ENCODE measurements at regions not wholly inside any gene's neighbourhood (a gene's known extent, or its start where the extent isn't known, plus 50 kb on each side); places are given as distances from the start of the nearest gene placed in this dataset.

- no peaks in the 10 kb centered on the region for H4K20me1 ChIP-seq (replicated peaks; ENCODE audit: control insufficient read depth, extremely low read depth, insufficient read depth, low read length)
- H3K4me3 ChIP-seq (replicated peaks in 1 of 3; ENCODE audit: insufficient read depth in 1 of 3, low read depth in 1 of 3, low read length in 3 of 3) = no peak overlapping the region
- POLR2A ChIA-PET = no interaction called here
- no peaks in the 10 kb centered on the region for H3K27me3 ChIP-seq (ENCODE audit: control insufficient read depth in 2 of 2, insufficient read depth in 2 of 2, low read length in 2 of 2)
- H3K9me1 ChIP-seq (replicated peaks; ENCODE audit: control insufficient read depth, extremely low read depth, insufficient read depth, low read length) = no peaks in the 10 kb centered on the region
- H3K27ac ChIP-seq (ENCODE audit: insufficient read depth, low read depth, low read length) = no peak overlapping the region
- dilution Hi-C loops (cut with MboI; ENCODE audit: extremely low pct_ligation_motif_present, low sequenced_read_pairs) (no loop called here), intact Hi-C loops (cut with micrococcal nuclease) (no loop called here)
- no peak overlapping the region for H3K9ac ChIP-seq (replicated peaks; ENCODE audit: extremely low read depth, insufficient read depth, low read length)
- DNase-seq (ENCODE audit: low read depth, low spot score) (no peak), FAIRE-seq (no peak)
- no peak overlapping the region for H3K4me2 ChIP-seq (ENCODE audit: insufficient read depth, low read length)
- TF ChIP-seq FOS (IDR thresholded peaks at IDR 0.05; ENCODE audit: borderline replicate concordance, insufficient read depth, low read length) (no peak), POLR2A (IDR thresholded peaks at IDR 0.05; ENCODE audit: low read depth, low read length) (no peak), MYC (IDR thresholded peaks at IDR 0.05; ENCODE audit: low read depth, low read length) (no peak)
- H2AFZ ChIP-seq (ENCODE audit: low read depth, low read length) = no peak overlapping the region
- H3K79me2 ChIP-seq (ENCODE audit: control insufficient read depth, insufficient read depth, low read length) = no peaks in the 10 kb centered on the region
- peaks cover 5% of the 10 kb centered on the region for H3K9me3 ChIP-seq (replicated peaks; ENCODE audit: control insufficient read depth, insufficient read depth, low read length)
- CTCF ChIA-PET = no interaction called here
- H3K36me3 ChIP-seq (ENCODE audit: control insufficient read depth in 2 of 2, extremely low read depth in 1 of 2, insufficient read depth in 2 of 2, low read length in 2 of 2) = no peaks in the 10 kb centered on the region
- no TSS peak for BruUV-seq (replicated peaks)
- no peaks in the 10 kb centered on the region for H3K4me1 ChIP-seq (ENCODE audit: control insufficient read depth, extremely low read depth, insufficient read depth, low read length)
Measured at GRCh38 chr2:139296672-139297209, 516.6 kb upstream of the NXPH2 start.

GRCh38 chr2:139293992-139294548 lies 513.9 kb upstream of the NXPH2 start:
- Histone ChIP-seq H3K79me2 (ENCODE audit: control insufficient read depth, insufficient read depth, low read length) (no peaks in the 10 kb centered on the region), H3K9me1 (replicated peaks; ENCODE audit: control insufficient read depth, extremely low read depth, insufficient read depth, low read length) (no peaks in the 10 kb centered on the region), H4K20me1 (replicated peaks; ENCODE audit: control insufficient read depth, extremely low read depth, insufficient read depth, low read length) (no peaks in the 10 kb centered on the region), H3K27ac (ENCODE audit: insufficient read depth, low read depth, low read length) (no peak overlapping the region), H3K4me3 (replicated peaks in 1 of 3; ENCODE audit: insufficient read depth in 1 of 3, low read depth in 1 of 3, low read length in 3 of 3) (no peak overlapping the region), H3K9ac (replicated peaks; ENCODE audit: extremely low read depth, insufficient read depth, low read length) (no peak overlapping the region), H3K36me3 (ENCODE audit: control insufficient read depth in 2 of 2, extremely low read depth in 1 of 2, insufficient read depth in 2 of 2, low read length in 2 of 2) (no peaks in the 10 kb centered on the region), H2AFZ (ENCODE audit: low read depth, low read length) (no peak overlapping the region), H3K4me1 (ENCODE audit: control insufficient read depth, extremely low read depth, insufficient read depth, low read length) (no peaks in the 10 kb centered on the region), H3K27me3 (ENCODE audit: control insufficient read depth in 2 of 2, insufficient read depth in 2 of 2, low read length in 2 of 2) (no peaks in the 10 kb centered on the region), H3K9me3 (replicated peaks; ENCODE audit: control insufficient read depth, insufficient read depth, low read length) (peaks cover 3% of the 10 kb centered on the region), H3K4me2 (ENCODE audit: insufficient read depth, low read length) (no peak overlapping the region)
- DNase-seq (ENCODE audit: low read depth, low spot score) = no peak
- dilution Hi-C loops (cut with MboI; ENCODE audit: extremely low pct_ligation_motif_present, low sequenced_read_pairs) = no loop called here
- TF ChIP-seq MYC (IDR thresholded peaks at IDR 0.05; ENCODE audit: low read depth, low read length) (no peak), EZH2 (IDR thresholded peaks at IDR 0.05; ENCODE audit: borderline replicate concordance, low read depth, low read length, severe bottlenecking) (no peak), POLR2A (IDR thresholded peaks at IDR 0.05; ENCODE audit: low read depth, low read length) (no peak), MAX (IDR thresholded peaks at IDR 0.05; ENCODE audit: insufficient read depth, insufficient read length) (no peak)
- POLR2A ChIA-PET = no interaction called here
- no peak for FAIRE-seq
- CTCF ChIA-PET = no interaction called here
- no TSS peak for BruUV-seq (replicated peaks)
- intact Hi-C loops (cut with micrococcal nuclease) = no loop called here
